ENCODE measurements at regions not wholly inside any gene's neighbourhood (a gene's known extent, or its start where the extent isn't known, plus 50 kb on each side); places are given as distances from the start of the nearest gene placed in this dataset.

- POLR2A ChIA-PET: no interaction called here
- CTCF ChIA-PET: no interaction called here
- no peak for TF ChIP-seq CTCF (IDR thresholded peaks at IDR 0.05; ENCODE audit: control extremely low read depth, extremely low read depth, low read depth, missing control alignments)
- DNase-seq (ENCODE audit: extremely low spot score): no peak
Measured at GRCh38 chr11:15535414-15535813, 420.7 kb downstream of the INSC start.

GRCh38 chr11:15536438-15536837 is 421.7 kb downstream of the INSC start:
- ChIA-PET CTCF (no interaction called here), POLR2A (no interaction called here)
- no peak for DNase-seq (ENCODE audit: extremely low spot score)
- no peak for TF ChIP-seq CTCF (IDR thresholded peaks at IDR 0.05; ENCODE audit: control extremely low read depth, extremely low read depth, low read depth, missing control alignments)

- POLR2A ChIA-PET: no interaction called here
- TF ChIP-seq CTCF (IDR thresholded peaks at IDR 0.05; ENCODE audit: control extremely low read depth, extremely low read depth, low read depth, missing control alignments): no peak
- CTCF ChIA-PET: interaction anchor here (1.3 to 1.4 kb wide), 3 partner anchors 9 to 13 kb away, joined by 3 to 4 read pairs (median 3); no protein-coding TSS in a partner anchor
- DNase-seq (ENCODE audit: extremely low spot score): no peak
Measured at GRCh38 chr11:15539645-15540044, 424.9 kb downstream of the INSC start.

GRCh38 chr11:15541079-15541478 is 426.4 kb downstream of the INSC start:
- CTCF ChIA-PET: no interaction called here
- POLR2A ChIA-PET: no interaction called here
- TF ChIP-seq CTCF (IDR thresholded peaks at IDR 0.05; ENCODE audit: control extremely low read depth, extremely low read depth, low read depth, missing control alignments): no peak
- no peak for DNase-seq (ENCODE audit: extremely low spot score)

- TF ChIP-seq CTCF (IDR thresholded peaks at IDR 0.05; ENCODE audit: control extremely low read depth, extremely low read depth, low read depth, missing control alignments): no peak
- no peak for DNase-seq (ENCODE audit: extremely low spot score)
- ChIA-PET CTCF (no interaction called here), POLR2A (no interaction called here)
Measured at GRCh38 chr11:15544353-15544752, 429.6 kb downstream of the INSC start.

GRCh38 chr11:15547685-15548084 is 433.0 kb downstream of the INSC start:
- CTCF ChIA-PET: no interaction called here
- no peak for DNase-seq (ENCODE audit: extremely low spot score)
- POLR2A ChIA-PET: no interaction called here
- TF ChIP-seq CTCF (IDR thresholded peaks at IDR 0.05; ENCODE audit: control extremely low read depth, extremely low read depth, low read depth, missing control alignments): no peak
